Liver (tissue), 8 donors: ENCODE measurements at regions not wholly inside any gene's neighbourhood (a gene's known extent, or its start where the extent isn't known, plus 50 kb on each side); places are given as distances from the start of the nearest gene placed in this dataset.

Experiments
- DNase-seq: peaks from one replicate; pipeline ENCODE4 v3.0.0-alpha.2; 2017; ENCODE audit warnings: low spot score
- H3K27ac ChIP-seq, 2 donors: one replicate each; pipeline ENCODE4 v1.7.0; 2013; ENCODE audit warnings: inconsistent platforms in 2 of 2, low read length in 2 of 2, control low read depth in 1 of 2, low read depth in 1 of 2, mild to moderate bottlenecking in 1 of 2
- H3K27me3 ChIP-seq, 4 donors: one replicate each; pipeline versions ENCODE4 v1.6.1 to v1.7.0; 2013; ENCODE audit warnings: low read length in 3 of 4, inconsistent platforms in 1 of 4, mild to moderate bottlenecking in 1 of 4, moderate library complexity in 1 of 4; ENCODE audit not compliant: control insufficient read depth in 4 of 4, insufficient read depth in 4 of 4
- H3K36me3 ChIP-seq, 4 donors: one replicate each; pipeline versions ENCODE4 v1.6.1 to v1.7.0; 2013; ENCODE audit warnings: low read length in 3 of 4, mild to moderate bottlenecking in 3 of 4, low read depth in 1 of 4, moderate library complexity in 1 of 4; ENCODE audit not compliant: control insufficient read depth in 4 of 4, insufficient read depth in 3 of 4
- H3K4me1 ChIP-seq, 4 donors: one replicate each; pipeline versions ENCODE4 v1.6.1 to v1.7.0; 2013; ENCODE audit warnings: low read length in 3 of 4, mild to moderate bottlenecking in 3 of 4, moderate library complexity in 1 of 4; ENCODE audit not compliant: control insufficient read depth in 4 of 4, insufficient read depth in 4 of 4
- H3K4me3 ChIP-seq, 3 donors: one replicate each; pipeline versions ENCODE4 v1.6.1 to v1.7.0; 2013; ENCODE audit warnings: low read length in 3 of 3, control low read depth in 1 of 3, low read depth in 1 of 3, mild to moderate bottlenecking in 1 of 3
- H3K9ac ChIP-seq, 2 donors: one replicate each; pipeline ENCODE4 v1.7.0; 2013; ENCODE audit warnings: low read length in 2 of 2, mild to moderate bottlenecking in 2 of 2, moderate library complexity in 2 of 2, control low read depth in 1 of 2, low read depth in 1 of 2
- H3K9me3 ChIP-seq, 4 donors: one replicate each; pipeline versions ENCODE4 v1.6.1 to v1.7.0; 2013; ENCODE audit warnings: low read length in 3 of 4; ENCODE audit not compliant: control insufficient read depth in 4 of 4
- ATF3 ChIP-seq: IDR thresholded peaks from 2 replicates; pipeline ENCODE4 v1.6.1; 2016; ENCODE audit warnings: antibody characterized with exemption
- CTCF ChIP-seq: fragments of 150-350 bp; IDR thresholded peaks from 2 replicates; pipeline ENCODE4 v1.5.1; 2017; ENCODE audit warnings: improper control_type of control experiment, low read depth, low read length; ENCODE audit not compliant: missing input control
- EGR1 ChIP-seq, 2 donors: IDR thresholded peaks; 2 replicates each; pipeline ENCODE4 v1.6.1; 2016 to 2018; ENCODE audit warnings: antibody characterized with exemption in 2 of 2, low read depth in 2 of 2
- FOXA2 ChIP-seq: IDR thresholded peaks from 2 replicates; pipeline ENCODE4 v1.6.1; 2016; ENCODE audit warnings: antibody characterized with exemption
- GABPA ChIP-seq, 2 donors: IDR thresholded peaks in 1 of 2; conservative IDR thresholded peaks in 1 of 2; 2 replicates each; pipeline ENCODE4 v1.6.1; 2016; ENCODE audit warnings: antibody characterized with exemption in 2 of 2, mild to moderate bottlenecking in 1 of 2, moderate library complexity in 1 of 2
- HNF4A ChIP-seq, 2 donors: conservative IDR thresholded peaks; 2 replicates each; pipeline ENCODE4 v1.6.1; 2016; ENCODE audit warnings: antibody characterized with exemption in 2 of 2, mild to moderate bottlenecking in 2 of 2
- HNF4G ChIP-seq: IDR thresholded peaks from 2 replicates; pipeline ENCODE4 v1.6.1; 2016; ENCODE audit warnings: antibody characterized with exemption
- JUND ChIP-seq, 2 donors: IDR thresholded peaks; 2 replicates each; pipeline ENCODE4 v1.6.1; 2016; ENCODE audit warnings: antibody characterized with exemption in 2 of 2
- MAX ChIP-seq: IDR thresholded peaks from 2 replicates; pipeline ENCODE4 v1.6.1; 2016; ENCODE audit warnings: antibody characterized with exemption
- NR2F2 ChIP-seq: IDR thresholded peaks from 2 replicates; pipeline ENCODE4 v1.6.1; 2016; ENCODE audit warnings: antibody characterized with exemption
- RAD21 ChIP-seq, 2 donors: IDR thresholded peaks; 2 replicates each; pipeline ENCODE4 v1.6.1; 2016; ENCODE audit warnings: antibody characterized with exemption in 2 of 2, mild to moderate bottlenecking in 2 of 2
- REST ChIP-seq: IDR thresholded peaks from 2 replicates; pipeline ENCODE4 v1.6.1; 2016; ENCODE audit warnings: antibody characterized with exemption, mild to moderate bottlenecking
- RXRA ChIP-seq, 2 donors: IDR thresholded peaks; 2 replicates each; pipeline ENCODE4 v1.6.1; 2017 to 2018; ENCODE audit warnings: antibody characterized with exemption in 2 of 2, mild to moderate bottlenecking in 1 of 2
- SP1 ChIP-seq: IDR thresholded peaks from 2 replicates; pipeline ENCODE4 v1.6.1; 2018; ENCODE audit warnings: antibody characterized with exemption, mild to moderate bottlenecking
- YY1 ChIP-seq: IDR thresholded peaks from 2 replicates; pipeline ENCODE4 v1.6.1; 2016; ENCODE audit warnings: antibody characterized with exemption, mild to moderate bottlenecking
- WGBS: extraction: QIAGEN DNeasy Blood & Tissue Kit; methylation state at CpG from one replicate; pipeline ENCODE4 v1.1.7; 2013; 5-methylcytosine and 5-hydroxymethylcytosine counted together
- donor health status: healthy.
- donor health status: healthy.
- donor health status: healthy.
- donor health status: healthy.
- donor health status: healthy.

- Histone ChIP-seq H3K27me3 (no peaks in the 10 kb centered on the region), H3K9ac (no peak overlapping the region), H3K9me3 (no peaks in the 10 kb centered on the region), H3K4me1 (peaks cover 0 to 7% (median 2%) of the 10 kb centered on the region in 4 donors), H3K4me3 (no peak overlapping the region), H3K36me3 (no peaks in the 10 kb centered on the region), H3K27ac (no peak overlapping the region)
- no peak for DNase-seq
- 68% methylated on average over 1 of the region's 1 CpG for WGBS
- TF ChIP-seq GABPA (IDR thresholded peaks at IDR 0.05 in 1 of 2, conservative IDR thresholded peaks at IDR 0.05 in 1 of 2), result no peak
- no peak for TF ChIP-seq ATF3
- TF ChIP-seq FOXA2, result no peak
- no peak for TF ChIP-seq EGR1 (IDR thresholded peaks at IDR 0.05; ENCODE audit: low read depth in 2 of 2)
- TF ChIP-seq SP1, result no peak
- TF ChIP-seq MAX, result no peak
- no peak for TF ChIP-seq CTCF
- TF ChIP-seq REST, result no peak
- no peak for TF ChIP-seq HNF4G
- TF ChIP-seq RXRA (IDR thresholded peaks at IDR 0.05), result no peak
- TF ChIP-seq HNF4A (conservative IDR thresholded peaks at IDR 0.05), result no peak
- TF ChIP-seq NR2F2, result no peak
These were observed 165.9 kb upstream of the MEX3C start for GRCh38 chr18:51363384-51363783.

GRCh38 chr18:51370996-51371395 is 173.5 kb upstream of the MEX3C start:
- H3K27me3 ChIP-seq, result no peaks in the 10 kb centered on the region
- H3K36me3 ChIP-seq, result no peaks in the 10 kb centered on the region
- TF ChIP-seq NR2F2 (no peak), EGR1 (IDR thresholded peaks at IDR 0.05; ENCODE audit: low read depth in 2 of 2) (no peak), JUND (IDR thresholded peaks at IDR 0.05) (no peak), CTCF (no peak), MAX (no peak), HNF4G (no peak), YY1 (no peak), RAD21 (IDR thresholded peaks at IDR 0.05) (no peak), HNF4A (conservative IDR thresholded peaks at IDR 0.05) (no peak), ATF3 (no peak), RXRA (IDR thresholded peaks at IDR 0.05) (no peak)
- H3K9ac ChIP-seq, result no peak overlapping the region
- H3K9me3 ChIP-seq, result no peaks in the 10 kb centered on the region
- no peak for DNase-seq
- no peak overlapping the region for H3K4me3 ChIP-seq
- 74% methylated on average over 3 of the region's 3 CpGs for WGBS
- H3K4me1 ChIP-seq, result no peaks in the 10 kb centered on the region
- no peak overlapping the region for H3K27ac ChIP-seq
